Uterus (tissue), 2 donors: ENCODE measurements at regions not wholly inside any gene's neighbourhood (a gene's known extent, or its start where the extent isn't known, plus 50 kb on each side); places are given as distances from the start of the nearest gene placed in this dataset.

Experiments
- POLR2A ChIP-seq, 2 donors: fragments of 450-650 bp; IDR thresholded peaks; one replicate each; pipeline ENCODE4 v1.6.1; 2016; ENCODE audit warnings: antibody characterized with exemption in 2 of 2, mild to moderate bottlenecking in 1 of 2, moderate library complexity in 1 of 2
- TF ChIP-seq, protein P1 (sequence below), 4 experiments: fragments of 200-600 bp in 2 of 4; fragments of 450-650 bp in 2 of 4; sonication (generic) in 2 of 4; IDR thresholded peaks; one replicate each; pipeline ENCODE4 v1.5.1; 2016 to 2019; ENCODE audit warnings: antibody characterized with exemption in 4 of 4, mild to moderate bottlenecking in 2 of 4, moderate library complexity in 1 of 4

DNA sequence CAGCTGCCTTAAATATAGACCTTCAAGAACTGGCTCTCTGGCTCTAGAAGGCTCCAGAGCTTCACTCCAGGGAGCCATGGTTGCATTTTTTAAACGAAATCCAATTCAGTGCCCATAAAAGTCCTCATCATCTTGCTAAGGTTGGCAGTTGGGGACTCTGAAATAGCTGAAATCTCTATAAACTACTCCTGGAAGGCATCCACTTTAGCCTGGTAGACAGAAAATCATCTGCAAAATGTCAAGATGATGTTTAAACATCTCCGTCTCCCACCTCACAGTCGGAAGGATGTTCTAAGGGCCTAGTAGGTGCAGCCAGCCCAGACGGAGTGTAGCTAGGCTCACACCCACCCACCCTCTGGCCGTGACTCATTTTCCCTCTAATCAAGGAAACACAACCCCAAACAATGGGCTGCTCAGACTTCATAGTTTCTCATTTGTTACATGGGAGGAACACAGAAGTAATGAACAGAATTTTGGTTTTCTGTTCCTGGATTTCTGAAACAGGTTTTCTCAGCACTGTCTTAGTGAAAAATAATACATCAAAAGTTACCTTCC lies 235.4 kb upstream of the KAZN start:
- TF ChIP-seq, protein P1, sequence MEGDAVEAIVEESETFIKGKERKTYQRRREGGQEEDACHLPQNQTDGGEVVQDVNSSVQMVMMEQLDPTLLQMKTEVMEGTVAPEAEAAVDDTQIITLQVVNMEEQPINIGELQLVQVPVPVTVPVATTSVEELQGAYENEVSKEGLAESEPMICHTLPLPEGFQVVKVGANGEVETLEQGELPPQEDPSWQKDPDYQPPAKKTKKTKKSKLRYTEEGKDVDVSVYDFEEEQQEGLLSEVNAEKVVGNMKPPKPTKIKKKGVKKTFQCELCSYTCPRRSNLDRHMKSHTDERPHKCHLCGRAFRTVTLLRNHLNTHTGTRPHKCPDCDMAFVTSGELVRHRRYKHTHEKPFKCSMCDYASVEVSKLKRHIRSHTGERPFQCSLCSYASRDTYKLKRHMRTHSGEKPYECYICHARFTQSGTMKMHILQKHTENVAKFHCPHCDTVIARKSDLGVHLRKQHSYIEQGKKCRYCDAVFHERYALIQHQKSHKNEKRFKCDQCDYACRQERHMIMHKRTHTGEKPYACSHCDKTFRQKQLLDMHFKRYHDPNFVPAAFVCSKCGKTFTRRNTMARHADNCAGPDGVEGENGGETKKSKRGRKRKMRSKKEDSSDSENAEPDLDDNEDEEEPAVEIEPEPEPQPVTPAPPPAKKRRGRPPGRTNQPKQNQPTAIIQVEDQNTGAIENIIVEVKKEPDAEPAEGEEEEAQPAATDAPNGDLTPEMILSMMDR (IDR thresholded peaks at IDR 0.05): no peak
- TF ChIP-seq POLR2A (IDR thresholded peaks at IDR 0.05): no peak
